Cardiac muscle cell (in vitro differentiated cells and primary cell): ENCODE measurements at regions not wholly inside any gene's neighbourhood (a gene's known extent, or its start where the extent isn't known, plus 50 kb on each side); places are given as distances from the start of the nearest gene placed in this dataset.

ENCODE experiments used
- DNase-seq, 2 donors: peaks; one replicate each; pipeline versions ENCODE4 v3.0.0 to v3.0.0-alpha.2; 2010 to 2017; ENCODE audit warnings: low read depth in 1 of 2, low spot score in 1 of 2
- H3K27ac ChIP-seq: fragments of 200-600 bp; sonication (generic); 2 replicates; pipeline ENCODE4 v1.5.1; 2016
- H3K27me3 ChIP-seq: fragments of 200-600 bp; sonication (generic); 2 replicates; pipeline ENCODE4 v1.6.0; 2016; ENCODE audit warnings: control low read depth
- H3K36me3 ChIP-seq: fragments of 200-600 bp; sonication (generic); 2 replicates; pipeline ENCODE4 v1.5.1; 2016; ENCODE audit warnings: control low read depth
- H3K4me1 ChIP-seq: fragments of 200-600 bp; sonication (generic); 2 replicates; pipeline ENCODE4 v1.8.1; 2017; ENCODE audit warnings: low read depth, mild to moderate bottlenecking, mixed run types
- H3K4me3 ChIP-seq: fragments of 200-600 bp; sonication (generic); 2 replicates; pipeline ENCODE4 v1.5.1; 2016; ENCODE audit warnings: mild to moderate bottlenecking
- H3K9me3 ChIP-seq: fragments of 200-600 bp; sonication (generic); 2 replicates; pipeline ENCODE4 v1.5.1; 2017; ENCODE audit warnings: low read depth, mild to moderate bottlenecking, control low read depth
- TF ChIP-seq, protein P1 (sequence below): IDR thresholded peaks from 2 replicates; pipeline ENCODE4 v1.5.1; 2012; ENCODE audit warnings: low read depth, mild to moderate bottlenecking, low read length

DNA sequence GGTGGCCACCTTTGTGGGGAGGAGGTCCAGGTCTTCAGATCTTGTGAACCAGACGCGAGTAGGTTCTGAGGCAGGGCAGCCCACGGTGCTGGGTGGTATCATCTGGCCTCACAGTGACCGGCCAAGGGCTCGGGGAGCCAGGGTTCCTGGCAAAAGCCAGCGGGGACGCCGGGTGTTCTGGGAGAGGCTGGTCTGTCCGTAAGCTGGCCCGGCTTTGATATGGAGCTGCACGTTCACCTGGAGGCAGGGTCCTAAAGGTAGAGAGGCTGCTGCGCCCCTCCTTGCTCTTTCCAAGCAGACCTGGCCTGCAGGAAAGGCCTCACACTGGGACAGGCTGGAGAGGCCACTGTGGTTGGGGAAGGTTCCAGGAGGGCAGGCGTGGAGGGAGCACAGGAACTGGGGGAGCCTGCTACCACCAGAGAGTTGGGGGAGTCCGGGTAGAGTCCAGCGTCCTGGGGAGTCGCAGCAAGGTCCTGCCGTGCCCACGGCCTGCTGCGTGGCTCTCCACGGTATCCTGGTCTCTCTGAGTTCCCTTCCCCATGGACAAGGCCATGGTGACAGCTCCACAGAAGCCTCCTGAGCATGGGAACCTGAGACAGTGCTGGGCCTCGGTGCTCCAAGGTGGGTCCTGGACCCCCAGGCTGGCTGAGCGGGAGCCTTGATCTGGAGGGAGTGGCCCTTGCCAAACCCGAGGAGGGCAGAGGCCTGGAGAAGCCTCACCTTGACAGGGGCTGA lies 452.4 kb upstream of the B3GAT1 start:
- no peak for DNase-seq
- no peaks in the 10 kb centered on the region for H3K4me1 ChIP-seq
- H3K4me3 ChIP-seq: no peak overlapping the region
- no peak overlapping the region for H3K27ac ChIP-seq
- H3K27me3 ChIP-seq: peaks cover 3% of the 10 kb centered on the region
- H3K9me3 ChIP-seq: no peaks in the 10 kb centered on the region
- no peaks in the 10 kb centered on the region for H3K36me3 ChIP-seq
- TF ChIP-seq, protein P1, sequence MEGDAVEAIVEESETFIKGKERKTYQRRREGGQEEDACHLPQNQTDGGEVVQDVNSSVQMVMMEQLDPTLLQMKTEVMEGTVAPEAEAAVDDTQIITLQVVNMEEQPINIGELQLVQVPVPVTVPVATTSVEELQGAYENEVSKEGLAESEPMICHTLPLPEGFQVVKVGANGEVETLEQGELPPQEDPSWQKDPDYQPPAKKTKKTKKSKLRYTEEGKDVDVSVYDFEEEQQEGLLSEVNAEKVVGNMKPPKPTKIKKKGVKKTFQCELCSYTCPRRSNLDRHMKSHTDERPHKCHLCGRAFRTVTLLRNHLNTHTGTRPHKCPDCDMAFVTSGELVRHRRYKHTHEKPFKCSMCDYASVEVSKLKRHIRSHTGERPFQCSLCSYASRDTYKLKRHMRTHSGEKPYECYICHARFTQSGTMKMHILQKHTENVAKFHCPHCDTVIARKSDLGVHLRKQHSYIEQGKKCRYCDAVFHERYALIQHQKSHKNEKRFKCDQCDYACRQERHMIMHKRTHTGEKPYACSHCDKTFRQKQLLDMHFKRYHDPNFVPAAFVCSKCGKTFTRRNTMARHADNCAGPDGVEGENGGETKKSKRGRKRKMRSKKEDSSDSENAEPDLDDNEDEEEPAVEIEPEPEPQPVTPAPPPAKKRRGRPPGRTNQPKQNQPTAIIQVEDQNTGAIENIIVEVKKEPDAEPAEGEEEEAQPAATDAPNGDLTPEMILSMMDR: no peak

DNA sequence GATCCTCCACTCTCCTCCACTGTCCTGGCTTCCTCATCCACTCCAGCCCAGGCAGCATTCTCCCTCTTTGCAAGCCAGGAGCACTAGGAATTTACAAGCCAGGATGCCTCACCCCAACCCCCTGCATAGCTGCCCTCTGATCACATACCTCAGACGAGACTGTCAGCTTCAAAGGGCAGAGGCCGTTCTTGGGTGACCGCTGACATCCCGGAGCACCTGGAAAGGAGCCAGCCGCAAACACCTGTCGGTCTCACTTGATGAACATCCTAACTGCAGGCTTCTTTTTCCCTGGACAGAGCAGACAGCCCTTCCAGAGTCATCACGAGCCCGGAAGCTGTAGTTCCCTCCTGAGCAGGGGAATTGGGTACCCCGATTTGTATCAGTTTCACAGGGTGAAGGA lies 451.3 kb upstream of the B3GAT1 start:
- H3K27me3 ChIP-seq: peaks cover 3% of the 10 kb centered on the region
- H3K9me3 ChIP-seq: no peaks in the 10 kb centered on the region
- H3K27ac ChIP-seq: no peak overlapping the region
- no peaks in the 10 kb centered on the region for H3K4me1 ChIP-seq
- H3K36me3 ChIP-seq: no peaks in the 10 kb centered on the region
- no peak overlapping the region for H3K4me3 ChIP-seq
- no peak for DNase-seq
- TF ChIP-seq, protein P1: no peak

DNA sequence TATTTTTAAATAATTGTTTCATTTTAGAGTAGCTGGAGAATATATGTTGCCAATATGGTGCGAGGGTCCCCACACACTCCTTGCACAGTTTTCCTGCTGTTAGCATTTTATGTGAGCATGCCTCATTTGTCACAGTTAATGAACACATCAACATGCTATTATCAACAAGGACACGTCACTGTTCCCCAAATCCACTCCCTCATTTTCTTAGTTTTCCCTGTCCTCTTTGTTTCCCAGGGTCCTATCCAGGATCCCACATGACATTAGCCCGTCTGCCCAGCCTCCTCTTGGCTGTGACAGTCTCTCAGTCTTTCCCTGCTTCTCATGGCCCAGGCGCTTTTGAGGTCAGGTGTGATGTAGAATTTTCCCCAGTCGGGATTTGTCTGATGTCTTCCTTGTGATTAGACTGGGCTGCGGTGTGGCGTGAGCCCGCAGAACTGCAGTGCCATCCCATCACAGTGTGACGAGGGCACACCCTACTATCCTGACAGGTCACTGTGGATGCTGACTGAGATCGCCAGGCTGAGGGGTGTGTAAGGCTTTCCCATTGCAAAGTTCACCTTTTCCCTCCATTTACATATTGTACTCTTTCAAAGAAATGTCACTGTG lies 450.6 kb upstream of the B3GAT1 start:
- TF ChIP-seq, protein P1: no peak
- Histone ChIP-seq H3K4me1 (no peaks in the 10 kb centered on the region), H3K9me3 (no peaks in the 10 kb centered on the region), H3K27ac (no peak overlapping the region), H3K36me3 (no peaks in the 10 kb centered on the region), H3K4me3 (no peak overlapping the region), H3K27me3 (peaks cover 3% of the 10 kb centered on the region)
- DNase-seq: no peak

DNA sequence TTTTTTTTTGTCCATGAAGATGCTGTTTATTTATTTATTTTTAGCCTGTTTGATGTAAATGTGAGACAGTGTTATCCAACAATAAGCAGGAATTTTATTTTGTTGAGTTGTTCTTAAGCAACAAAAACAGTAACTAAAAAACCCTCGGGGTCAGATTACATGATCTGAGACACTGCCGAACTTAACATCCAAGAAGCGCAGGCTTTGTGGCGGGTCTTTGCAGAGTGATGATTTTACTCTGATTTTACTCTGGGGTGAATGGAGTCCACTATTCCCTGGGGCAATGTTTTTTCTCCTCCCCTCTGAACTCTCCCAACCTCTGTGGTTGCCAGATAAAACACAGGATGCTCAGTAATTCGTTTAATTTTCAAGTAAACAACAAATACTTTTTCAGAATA lies 450.1 kb upstream of the B3GAT1 start:
- no peaks in the 10 kb centered on the region for H3K9me3 ChIP-seq
- no peaks in the 10 kb centered on the region for H3K36me3 ChIP-seq
- H3K27me3 ChIP-seq: peaks cover 3% of the 10 kb centered on the region
- no peak overlapping the region for H3K4me3 ChIP-seq
- H3K4me1 ChIP-seq: no peaks in the 10 kb centered on the region
- TF ChIP-seq, protein P1: no peak
- DNase-seq: no peak
- no peak overlapping the region for H3K27ac ChIP-seq

DNA sequence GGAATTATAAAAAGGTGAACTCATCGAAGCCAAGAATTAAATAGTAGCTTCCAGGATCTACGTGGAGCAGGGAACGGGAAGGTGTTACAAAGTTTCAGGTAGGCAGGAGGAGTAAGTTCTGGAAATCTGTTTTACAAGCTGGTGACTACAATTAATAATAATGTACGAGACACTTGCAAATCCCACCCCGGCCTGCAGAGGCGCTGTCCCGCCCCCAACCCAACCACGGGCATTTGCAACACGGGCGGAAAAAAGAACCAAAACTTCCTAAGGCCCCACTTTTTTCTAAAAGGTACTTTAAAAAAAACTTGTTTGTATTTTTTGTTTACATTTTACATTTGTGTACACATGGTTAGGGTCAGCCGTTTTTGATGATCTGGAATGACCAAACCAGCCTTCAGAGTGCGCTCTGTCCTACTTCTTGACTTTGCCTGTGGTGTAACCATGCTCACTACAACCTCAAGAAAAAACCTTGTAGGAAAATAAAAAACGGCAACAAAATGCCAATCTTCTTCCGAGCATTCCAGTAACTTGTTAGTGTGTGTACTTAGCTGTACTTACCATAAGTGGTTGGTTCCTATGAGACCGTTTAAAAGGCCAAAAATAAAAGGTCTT lies 449.6 kb upstream of the B3GAT1 start:
- no peak for DNase-seq
- Histone ChIP-seq H3K4me1 (no peaks in the 10 kb centered on the region), H3K9me3 (no peaks in the 10 kb centered on the region), H3K36me3 (no peaks in the 10 kb centered on the region), H3K27ac (no peak overlapping the region), H3K27me3 (peaks cover 3% of the 10 kb centered on the region), H3K4me3 (no peak overlapping the region)
- TF ChIP-seq, protein P1: no peak
